ENCODE measurements at regions not wholly inside any gene's neighbourhood (a gene's known extent, or its start where the extent isn't known, plus 50 kb on each side); places are given as distances from the start of the nearest gene placed in this dataset.

GRCh38 chr12:93201990-93202389 is 175.7 kb upstream of the NUDT4 start:
- H3K27ac ChIP-seq = no peak overlapping the region
- no peak for DNase-seq
- H3K9me3 ChIP-seq = no peaks in the 10 kb centered on the region
- no peak overlapping the region for H3K4me3 ChIP-seq
- TF ChIP-seq, protein P1, sequence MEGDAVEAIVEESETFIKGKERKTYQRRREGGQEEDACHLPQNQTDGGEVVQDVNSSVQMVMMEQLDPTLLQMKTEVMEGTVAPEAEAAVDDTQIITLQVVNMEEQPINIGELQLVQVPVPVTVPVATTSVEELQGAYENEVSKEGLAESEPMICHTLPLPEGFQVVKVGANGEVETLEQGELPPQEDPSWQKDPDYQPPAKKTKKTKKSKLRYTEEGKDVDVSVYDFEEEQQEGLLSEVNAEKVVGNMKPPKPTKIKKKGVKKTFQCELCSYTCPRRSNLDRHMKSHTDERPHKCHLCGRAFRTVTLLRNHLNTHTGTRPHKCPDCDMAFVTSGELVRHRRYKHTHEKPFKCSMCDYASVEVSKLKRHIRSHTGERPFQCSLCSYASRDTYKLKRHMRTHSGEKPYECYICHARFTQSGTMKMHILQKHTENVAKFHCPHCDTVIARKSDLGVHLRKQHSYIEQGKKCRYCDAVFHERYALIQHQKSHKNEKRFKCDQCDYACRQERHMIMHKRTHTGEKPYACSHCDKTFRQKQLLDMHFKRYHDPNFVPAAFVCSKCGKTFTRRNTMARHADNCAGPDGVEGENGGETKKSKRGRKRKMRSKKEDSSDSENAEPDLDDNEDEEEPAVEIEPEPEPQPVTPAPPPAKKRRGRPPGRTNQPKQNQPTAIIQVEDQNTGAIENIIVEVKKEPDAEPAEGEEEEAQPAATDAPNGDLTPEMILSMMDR (IDR thresholded peaks at IDR 0.05) = no peak
- TF ChIP-seq POLR2A (IDR thresholded peaks at IDR 0.05) = no peak
- no peaks in the 10 kb centered on the region for H3K27me3 ChIP-seq
- no peaks in the 10 kb centered on the region for H3K4me1 ChIP-seq
- H3K36me3 ChIP-seq = no peaks in the 10 kb centered on the region

- Histone ChIP-seq H3K27ac (no peak overlapping the region), H3K36me3 (no peaks in the 10 kb centered on the region), H3K27me3 (no peaks in the 10 kb centered on the region), H3K9me3 (no peaks in the 10 kb centered on the region), H3K4me3 (no peak overlapping the region), H3K4me1 (no peaks in the 10 kb centered on the region)
- TF ChIP-seq POLR2A (IDR thresholded peaks at IDR 0.05) = no peak
- TF ChIP-seq, protein P1 (IDR thresholded peaks at IDR 0.05) = no peak
- no peak for DNase-seq
Observed at GRCh38 chr12:93202688-93203087, 175.0 kb upstream of the NUDT4 start.

DNA sequence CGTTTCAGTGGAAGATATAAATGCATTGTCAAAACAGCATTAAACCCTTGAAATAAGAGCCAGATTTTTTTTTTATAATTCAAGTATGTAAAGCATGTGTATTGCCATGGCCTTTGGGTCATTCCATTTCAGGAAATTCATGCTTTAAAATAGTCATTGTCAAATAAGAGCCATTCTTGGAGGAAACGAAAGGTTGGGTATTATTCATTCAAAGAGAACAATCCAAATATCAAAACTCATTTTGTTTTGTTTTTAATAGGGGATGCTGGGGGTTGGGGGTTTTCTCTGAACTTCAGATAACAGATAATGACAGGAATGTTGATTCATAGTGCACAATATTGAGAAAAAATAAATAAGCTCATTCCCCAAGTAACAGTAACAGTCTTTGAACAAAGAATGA is 174.4 kb upstream of the NUDT4 start:
- no peaks in the 10 kb centered on the region for H3K4me1 ChIP-seq
- no peak for TF ChIP-seq POLR2A (IDR thresholded peaks at IDR 0.05)
- TF ChIP-seq, protein P1 (IDR thresholded peaks at IDR 0.05) = no peak
- H3K9me3 ChIP-seq = no peaks in the 10 kb centered on the region

GRCh38 chr12:93204896-93205295 is 172.8 kb upstream of the NUDT4 start:
- H3K4me3 ChIP-seq = no peak overlapping the region
- H3K36me3 ChIP-seq = no peaks in the 10 kb centered on the region
- TF ChIP-seq POLR2A (IDR thresholded peaks at IDR 0.05) = no peak
- TF ChIP-seq, protein P1 (IDR thresholded peaks at IDR 0.05) = no peak
- H3K27ac ChIP-seq = no peak overlapping the region
- DNase-seq = no peak
- no peaks in the 10 kb centered on the region for H3K4me1 ChIP-seq
- H3K27me3 ChIP-seq = no peaks in the 10 kb centered on the region
- no peaks in the 10 kb centered on the region for H3K9me3 ChIP-seq

More for the DNA sequence above, 174.4 kb upstream of the NUDT4 start:
- H3K27me3 ChIP-seq = no peaks in the 10 kb centered on the region
- no peaks in the 10 kb centered on the region for H3K36me3 ChIP-seq
- H3K27ac ChIP-seq = no peak overlapping the region
- no peak for DNase-seq
- H3K4me3 ChIP-seq = no peak overlapping the region

DNA sequence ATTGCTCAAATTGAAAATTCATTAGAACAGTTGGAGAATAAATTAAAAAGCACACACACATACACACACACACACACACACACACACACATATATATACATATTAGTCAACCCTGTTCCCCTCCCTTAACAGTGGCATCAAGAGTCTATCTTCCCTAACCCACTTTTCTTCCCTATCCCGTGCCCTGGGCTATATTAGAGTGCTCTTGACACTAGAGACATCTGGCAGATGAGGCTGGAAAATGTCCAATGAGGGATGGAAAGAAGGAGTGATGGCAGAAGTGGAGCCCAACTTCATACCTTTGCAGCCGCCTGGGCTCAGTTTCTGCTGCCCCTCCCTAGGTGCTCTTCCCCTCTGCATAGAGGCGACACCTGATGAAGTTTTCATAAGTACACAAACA is 172.4 kb upstream of the NUDT4 start:
- Histone ChIP-seq H3K9me3 (no peaks in the 10 kb centered on the region), H3K4me3 (no peak overlapping the region), H3K4me1 (no peaks in the 10 kb centered on the region), H3K27me3 (no peaks in the 10 kb centered on the region), H3K27ac (no peak overlapping the region), H3K36me3 (no peaks in the 10 kb centered on the region)
- no peak for TF ChIP-seq POLR2A (IDR thresholded peaks at IDR 0.05)
- TF ChIP-seq, protein P1 (IDR thresholded peaks at IDR 0.05) = no peak
- no peak for DNase-seq

- no peaks in the 10 kb centered on the region for H3K36me3 ChIP-seq
- H3K27me3 ChIP-seq = no peaks in the 10 kb centered on the region
- no peaks in the 10 kb centered on the region for H3K9me3 ChIP-seq
- DNase-seq = no peak
- no peak overlapping the region for H3K27ac ChIP-seq
- no peak overlapping the region for H3K4me3 ChIP-seq
- TF ChIP-seq, protein P1 (IDR thresholded peaks at IDR 0.05) = no peak
- TF ChIP-seq POLR2A (IDR thresholded peaks at IDR 0.05) = no peak
- H3K4me1 ChIP-seq = no peaks in the 10 kb centered on the region
Observed at GRCh38 chr12:93208011-93208410, 169.7 kb upstream of the NUDT4 start.

Measured in Peyer's patch (tissue), 4 donors.